ENCODE measurements at regions not wholly inside any gene's neighbourhood (a gene's known extent, or its start where the extent isn't known, plus 50 kb on each side); places are given as distances from the start of the nearest gene placed in this dataset.
"Not testable (repeated sequence)": the region's sequence is repeated elsewhere in the genome, so short reads cannot be mapped to it uniquely, and the experiment has no call there.

DNA sequence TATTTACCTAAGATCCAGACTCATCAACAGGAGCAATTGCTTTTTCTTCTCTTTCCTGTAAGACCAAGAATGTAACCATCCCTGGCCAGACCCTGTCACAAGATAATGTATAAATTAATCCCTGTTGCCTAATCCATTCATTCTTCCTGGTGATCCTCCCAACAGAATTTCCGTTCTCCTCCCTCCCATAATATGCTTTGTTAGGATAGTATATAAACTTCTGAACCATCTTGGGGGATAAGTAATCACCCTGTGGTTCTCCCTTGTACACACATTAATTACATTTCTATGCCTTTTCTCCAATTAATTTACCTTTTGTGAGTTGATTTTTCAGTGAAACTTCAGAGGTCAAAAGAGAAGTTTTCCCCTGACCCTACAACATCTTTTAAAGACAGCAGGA, 76.2 kb upstream of the RASSF8 start:
- no peak for DNase-seq (ENCODE audit: low spot score)
- H3K27me3 Mint-ChIP-seq, result peaks cover 11 to 15% of the 10 kb centered on the region in 2 donors
- H3K4me3 Mint-ChIP-seq, result no peak overlapping the region
- H3K27ac Mint-ChIP-seq, result no peak overlapping the region
- no peaks in the 10 kb centered on the region for H3K4me1 Mint-ChIP-seq (ENCODE audit: low read depth in 2 of 2)
- no peak for ATAC-seq
- H3K9me3 Mint-ChIP-seq, result peaks cover 5% of the 10 kb centered on the region
- H3K36me3 Mint-ChIP-seq, result no peaks in the 10 kb centered on the region

DNA sequence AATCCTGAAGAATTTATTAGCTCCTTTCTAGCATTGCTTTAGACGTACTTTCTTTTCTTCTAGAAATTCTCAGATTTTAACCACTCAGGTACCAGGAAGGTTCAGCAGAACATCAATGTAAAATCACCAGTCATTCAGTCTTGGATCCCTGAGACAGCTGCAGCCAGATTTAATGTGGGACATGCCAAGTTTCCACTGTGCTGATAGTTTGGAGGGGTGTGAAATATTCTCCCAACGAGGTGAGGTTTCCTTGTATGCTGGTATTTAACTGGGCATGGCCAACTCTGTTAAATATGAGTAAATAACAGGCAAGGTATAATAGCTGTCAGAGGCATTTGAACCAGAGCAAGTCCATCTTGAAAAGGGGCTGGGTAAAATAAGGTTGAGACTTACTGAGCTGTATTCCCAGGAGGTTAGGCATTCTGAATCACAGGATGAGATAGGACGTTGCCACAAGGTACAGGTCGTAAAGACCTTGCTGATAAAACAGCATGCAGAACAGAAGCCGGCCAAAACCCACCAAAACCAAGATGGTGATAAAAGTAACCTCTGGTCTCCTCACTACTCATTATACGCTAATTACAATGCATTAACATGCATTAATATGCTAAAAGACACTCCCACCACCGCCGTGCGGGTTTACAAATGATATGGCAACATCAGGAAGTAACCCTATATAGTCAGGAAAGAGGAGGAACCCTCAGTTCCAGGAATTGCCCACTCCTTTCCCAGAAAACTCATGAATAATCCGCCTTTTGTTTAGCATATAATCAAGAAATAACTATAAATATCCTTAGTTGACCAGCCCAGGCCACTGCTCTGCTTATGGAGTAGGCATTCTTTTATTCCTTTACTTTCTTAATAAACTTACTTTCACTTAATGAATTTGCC, 75.2 kb upstream of the RASSF8 start:
- Mint-ChIP-seq H3K4me1 (ENCODE audit: low read depth in 2 of 2) (no peaks in the 10 kb centered on the region), H3K36me3 (no peaks in the 10 kb centered on the region), H3K4me3 (no peak overlapping the region), H3K9me3 (peaks cover 5% of the 10 kb centered on the region), H3K27ac (no peak overlapping the region), H3K27me3 (peaks cover 11 to 12% of the 10 kb centered on the region in 2 donors)
- no peak for DNase-seq (ENCODE audit: low spot score)
- ATAC-seq, result no peak

DNA sequence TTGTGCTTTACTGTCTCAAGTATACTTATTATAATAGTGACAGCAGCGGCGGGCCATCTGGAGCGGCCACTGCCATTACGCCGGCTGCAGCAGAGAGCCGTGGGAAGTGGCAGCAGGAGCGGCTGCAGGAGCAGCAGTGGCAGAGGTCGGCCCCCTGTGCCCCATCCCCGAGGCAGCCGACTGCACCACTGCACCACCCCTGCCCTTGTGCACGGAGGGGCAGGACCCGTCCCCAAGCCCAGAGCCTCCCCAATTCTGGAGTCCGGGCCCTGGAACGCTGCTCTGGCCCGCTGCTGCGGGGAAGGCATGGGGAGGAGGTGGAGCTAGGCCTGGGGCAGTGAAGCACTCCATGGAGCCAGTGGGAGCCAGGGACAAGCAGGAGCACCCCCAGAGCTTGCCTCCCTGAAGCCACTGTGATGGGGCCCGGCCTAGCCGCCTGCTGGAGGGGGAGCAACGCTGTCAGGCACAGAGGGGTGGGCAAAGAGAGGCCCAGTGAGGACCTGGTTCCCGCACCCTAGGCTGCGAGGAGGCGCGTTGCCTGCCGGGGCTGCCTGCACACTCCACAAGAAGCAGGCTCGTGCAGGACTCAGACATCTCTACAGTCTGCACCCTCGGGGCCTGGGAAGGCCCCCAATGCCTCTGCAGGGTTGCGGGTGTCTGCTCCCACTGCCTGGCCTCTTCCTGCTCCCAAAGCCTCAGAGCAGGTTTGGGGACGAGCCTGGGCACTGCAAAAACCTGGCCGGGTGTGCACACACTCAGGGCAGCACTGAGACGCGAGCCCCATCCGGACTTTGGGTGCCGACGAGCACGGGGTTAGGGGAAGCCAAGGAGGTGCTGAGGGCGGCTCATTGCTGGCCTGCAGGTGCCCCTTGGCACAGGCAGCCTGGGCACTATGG, 74.2 kb upstream of the RASSF8 start:
- ATAC-seq (peak; percentile 27 to 48), DNase-seq (ENCODE audit: low spot score) (no peak)
- H3K27me3 Mint-ChIP-seq, result peaks cover 6 to 8% of the 10 kb centered on the region in 2 donors
- no peak overlapping the region for H3K27ac Mint-ChIP-seq
- peaks cover 5% of the 10 kb centered on the region for H3K9me3 Mint-ChIP-seq
- no peaks in the 10 kb centered on the region for H3K36me3 Mint-ChIP-seq
- H3K4me3 Mint-ChIP-seq, result no peak overlapping the region
- no peaks in the 10 kb centered on the region for H3K4me1 Mint-ChIP-seq (ENCODE audit: low read depth in 2 of 2)

DNA sequence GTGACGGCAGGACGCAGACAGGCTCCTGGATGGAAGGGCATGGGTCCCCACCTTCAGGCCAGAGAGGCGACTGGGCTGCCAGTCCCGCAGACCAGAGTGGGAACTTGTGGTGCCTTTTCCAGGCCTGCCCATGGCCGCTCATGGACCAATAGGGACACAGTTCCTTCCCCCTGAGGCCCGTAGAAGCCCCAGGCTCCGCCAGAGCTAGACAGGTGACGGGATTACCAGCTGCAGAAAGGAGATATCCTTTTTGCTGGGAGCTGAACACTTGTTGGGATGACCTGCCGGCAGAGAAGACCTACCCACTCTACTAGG, 73.6 kb upstream of the RASSF8 start:
- no peak for ATAC-seq
- Mint-ChIP-seq H3K4me3 (no peak overlapping the region), H3K27ac (no peak overlapping the region)

DNA sequence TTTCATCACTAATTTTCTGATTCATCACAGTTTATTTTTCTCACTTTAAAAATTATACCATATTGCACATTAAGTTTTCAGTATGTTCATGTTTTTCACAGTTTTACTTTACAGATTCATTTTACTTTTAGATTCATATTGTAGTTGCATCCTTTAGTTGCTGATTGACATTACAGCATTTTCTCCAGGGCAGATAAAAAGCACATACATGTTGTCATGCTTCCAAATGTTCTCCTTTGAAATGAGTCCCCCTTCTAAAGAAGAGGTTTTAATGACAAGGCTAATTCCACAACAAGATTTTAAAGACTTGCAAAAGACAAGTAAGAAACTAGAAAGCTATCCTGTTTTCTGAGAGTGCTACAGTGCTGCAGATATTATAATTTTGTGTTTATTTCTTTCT, 72.1 kb upstream of the RASSF8 start:
- no peaks in the 10 kb centered on the region for H3K4me1 Mint-ChIP-seq (ENCODE audit: low read depth in 2 of 2)
- no peak overlapping the region for H3K27ac Mint-ChIP-seq

More for the DNA sequence above, 73.6 kb upstream of the RASSF8 start:
- H3K9me3 Mint-ChIP-seq, result peaks cover 2% of the 10 kb centered on the region
- DNase-seq (ENCODE audit: low spot score), result no peak
- no peaks in the 10 kb centered on the region for H3K36me3 Mint-ChIP-seq
- no peaks in the 10 kb centered on the region for H3K4me1 Mint-ChIP-seq (ENCODE audit: low read depth in 2 of 2)
- H3K27me3 Mint-ChIP-seq, result peaks cover 3 to 7% of the 10 kb centered on the region in 2 donors

DNA sequence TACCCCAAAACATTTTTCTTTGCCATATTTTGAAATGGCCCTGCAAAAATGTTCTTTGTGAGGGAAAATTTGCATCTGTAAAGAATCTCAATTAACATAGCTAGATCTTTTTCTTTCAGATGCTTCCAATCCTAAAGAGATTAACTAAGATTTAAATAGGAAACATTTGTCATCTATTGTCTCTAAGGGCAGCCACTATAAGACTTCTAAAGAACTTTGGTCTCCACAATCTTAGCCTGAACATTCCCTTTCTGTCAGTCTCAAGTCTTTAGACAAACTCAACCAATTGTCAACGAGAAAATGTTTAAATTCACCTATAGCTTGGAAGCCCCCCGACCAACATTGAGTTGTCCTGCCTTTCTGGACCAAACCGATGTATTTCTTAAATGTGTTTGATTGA, 71.1 kb upstream of the RASSF8 start:
- H3K27me3 Mint-ChIP-seq, result peaks cover 0 to 7% of the 10 kb centered on the region in 2 donors
- H3K36me3 Mint-ChIP-seq, result no peaks in the 10 kb centered on the region
- H3K4me1 Mint-ChIP-seq (ENCODE audit: low read depth in 2 of 2), result no peaks in the 10 kb centered on the region
- no peak overlapping the region for H3K27ac Mint-ChIP-seq
- no peak overlapping the region for H3K4me3 Mint-ChIP-seq
- DNase-seq (ENCODE audit: low spot score) (no peak), ATAC-seq (no peak)
- peaks cover 3% of the 10 kb centered on the region for H3K9me3 Mint-ChIP-seq

More for the DNA sequence above, 72.1 kb upstream of the RASSF8 start:
- peaks cover 0 to 9% of the 10 kb centered on the region in 2 donors for H3K27me3 Mint-ChIP-seq
- ATAC-seq, result no peak
- peaks cover 3% of the 10 kb centered on the region for H3K9me3 Mint-ChIP-seq
- H3K36me3 Mint-ChIP-seq, result no peaks in the 10 kb centered on the region
- no peak for DNase-seq (ENCODE audit: low spot score)
- no peak overlapping the region for H3K4me3 Mint-ChIP-seq

DNA sequence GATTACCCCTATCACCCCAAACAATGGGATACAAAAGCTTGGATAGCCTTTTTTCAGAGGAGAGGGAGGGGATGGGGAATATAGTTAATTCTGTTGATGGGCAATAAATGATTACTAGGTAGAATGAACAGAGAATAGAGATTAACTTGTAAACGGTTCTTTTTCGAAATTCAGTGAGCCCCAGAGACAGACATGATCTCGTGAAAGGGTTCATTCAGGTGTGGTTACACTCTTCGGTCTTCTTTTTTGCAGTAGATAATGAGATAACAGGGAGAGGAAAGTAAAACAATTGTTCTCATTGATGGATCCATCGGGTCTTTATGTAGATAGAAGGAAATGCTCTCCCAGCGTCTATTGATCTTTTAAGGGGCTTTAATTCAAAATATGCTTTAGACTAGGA, 69.3 kb upstream of the RASSF8 start:
- Mint-ChIP-seq H3K27ac (no peak overlapping the region), H3K27me3 (peaks cover 0 to 8% of the 10 kb centered on the region in 2 donors), H3K4me1 (ENCODE audit: low read depth in 2 of 2) (no peaks in the 10 kb centered on the region), H3K9me3 (peaks cover 3% of the 10 kb centered on the region), H3K36me3 (no peaks in the 10 kb centered on the region), H3K4me3 (no peak overlapping the region)
- DNase-seq (ENCODE audit: low spot score) (no peak), ATAC-seq (no peak)

DNA sequence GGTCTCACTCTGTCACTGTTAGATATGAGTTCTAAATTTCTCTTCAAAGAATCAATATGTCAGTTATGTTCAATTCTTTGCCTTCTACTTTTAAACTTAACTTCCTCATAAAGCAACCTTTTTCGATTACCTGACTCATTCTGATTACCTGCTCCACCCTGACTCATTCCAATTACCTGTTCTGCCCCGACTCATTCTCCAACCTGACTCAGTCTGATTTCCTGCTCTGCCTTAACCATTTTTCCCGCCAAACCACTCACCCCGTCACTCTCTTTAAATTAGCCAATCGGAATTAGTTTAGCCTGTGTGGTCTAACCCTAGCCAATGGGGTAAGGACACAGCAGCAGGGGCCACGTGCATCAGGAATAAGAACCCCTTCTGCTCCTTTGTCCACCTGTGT, 67.4 kb upstream of the RASSF8 start:
- H3K9me3 Mint-ChIP-seq; DNase-seq (ENCODE audit: low spot score); H3K36me3 Mint-ChIP-seq; H3K27me3 Mint-ChIP-seq; H3K27ac Mint-ChIP-seq; H3K4me1 Mint-ChIP-seq (ENCODE audit: low read depth in 2 of 2); H3K4me3 Mint-ChIP-seq; ATAC-seq: not testable (repeated sequence)

DNA sequence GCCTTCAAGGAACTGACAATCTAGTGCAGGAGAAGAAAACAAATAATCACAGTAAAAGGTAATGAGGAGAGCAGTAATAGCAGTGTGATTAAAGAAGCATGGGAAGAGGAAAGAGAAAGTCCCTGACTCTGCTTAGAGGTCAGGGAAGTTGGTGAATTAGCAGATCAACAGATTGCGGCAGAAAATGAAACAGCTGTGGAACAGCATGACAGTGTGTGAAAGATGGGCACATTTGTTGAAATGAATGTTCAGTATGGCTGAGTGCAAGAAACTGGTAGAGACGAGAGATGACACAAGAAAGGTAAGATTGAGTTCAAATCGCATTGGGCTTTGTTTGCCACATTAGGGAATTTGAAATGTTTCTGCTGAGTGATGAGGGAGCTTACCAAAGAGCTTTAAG, 63.7 kb upstream of the RASSF8 start:
- Mint-ChIP-seq H3K4me1 (ENCODE audit: low read depth in 2 of 2) (no peaks in the 10 kb centered on the region), H3K27ac (no peak overlapping the region), H3K27me3 (peaks cover 0 to 7% of the 10 kb centered on the region in 2 donors), H3K9me3 (peaks cover 3% of the 10 kb centered on the region), H3K4me3 (no peak overlapping the region), H3K36me3 (no peaks in the 10 kb centered on the region)
- ATAC-seq, result no peak
- no peak for DNase-seq (ENCODE audit: low spot score)

DNA sequence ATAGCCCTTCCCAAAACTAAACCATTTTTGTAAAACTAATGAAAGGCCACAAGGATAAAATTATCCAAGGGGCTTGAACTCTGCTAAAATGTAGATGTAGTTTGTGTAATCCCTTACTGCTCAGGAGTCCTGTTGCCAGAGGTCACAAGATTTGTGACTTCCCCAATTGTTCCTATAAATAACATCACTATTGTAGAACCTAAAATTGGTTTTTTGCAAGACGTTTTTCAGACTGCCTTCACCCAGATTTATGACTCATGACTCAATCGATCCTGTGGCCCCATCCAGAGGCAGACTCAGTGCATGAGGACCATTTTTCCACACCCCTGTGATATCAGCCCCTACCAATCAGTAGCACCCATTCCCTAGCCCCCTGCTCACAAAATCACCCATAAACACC, 61.5 kb upstream of the RASSF8 start:
- no peaks in the 10 kb centered on the region for H3K4me1 Mint-ChIP-seq (ENCODE audit: low read depth in 2 of 2)
- H3K27ac Mint-ChIP-seq, result no peak overlapping the region
- H3K4me3 Mint-ChIP-seq, result no peak overlapping the region
- H3K9me3 Mint-ChIP-seq, result no peaks in the 10 kb centered on the region
- DNase-seq (ENCODE audit: low spot score) (no peak), ATAC-seq (no peak)
- peaks cover 0 to 4% of the 10 kb centered on the region in 2 donors for H3K27me3 Mint-ChIP-seq
- no peaks in the 10 kb centered on the region for H3K36me3 Mint-ChIP-seq

DNA sequence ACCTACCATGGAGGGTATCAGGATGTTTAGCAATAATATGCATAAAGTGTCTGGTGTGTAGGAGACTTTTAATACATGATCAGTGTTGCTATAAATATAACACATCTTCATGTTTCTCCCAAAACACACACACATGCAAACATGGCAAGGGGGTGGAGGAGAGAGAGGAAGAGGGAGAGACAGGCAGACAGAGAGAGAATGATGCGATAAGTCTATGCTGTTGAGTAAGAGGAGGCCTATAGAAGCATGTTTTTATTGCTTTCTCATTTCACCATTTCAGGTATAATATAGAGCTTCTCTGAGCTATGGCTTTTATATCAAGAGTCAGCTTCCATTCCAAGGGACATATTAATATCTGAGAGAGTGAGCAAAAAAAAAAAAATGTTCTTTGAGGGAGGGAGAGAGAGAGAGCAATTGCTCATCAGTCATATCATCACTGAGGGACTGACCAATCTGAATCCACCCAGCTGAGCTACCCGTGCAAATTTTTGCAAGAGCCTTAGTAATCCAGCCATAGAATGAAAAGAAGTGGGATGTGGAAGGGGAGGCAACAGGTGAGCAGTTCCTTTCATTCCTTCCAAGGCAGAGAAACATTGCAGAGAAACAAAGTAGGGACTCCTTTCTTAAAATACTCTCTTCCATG, 54.8 kb upstream of the RASSF8 start:
- Mint-ChIP-seq H3K4me3 (no peak overlapping the region), H3K36me3 (no peaks in the 10 kb centered on the region), H3K27me3 (peaks cover 8 to 9% of the 10 kb centered on the region in 2 donors), H3K4me1 (ENCODE audit: low read depth in 2 of 2) (no peaks in the 10 kb centered on the region), H3K9me3 (no peaks in the 10 kb centered on the region), H3K27ac (no peak overlapping the region)
- DNase-seq (ENCODE audit: low spot score), result no peak
- no peak for ATAC-seq

DNA sequence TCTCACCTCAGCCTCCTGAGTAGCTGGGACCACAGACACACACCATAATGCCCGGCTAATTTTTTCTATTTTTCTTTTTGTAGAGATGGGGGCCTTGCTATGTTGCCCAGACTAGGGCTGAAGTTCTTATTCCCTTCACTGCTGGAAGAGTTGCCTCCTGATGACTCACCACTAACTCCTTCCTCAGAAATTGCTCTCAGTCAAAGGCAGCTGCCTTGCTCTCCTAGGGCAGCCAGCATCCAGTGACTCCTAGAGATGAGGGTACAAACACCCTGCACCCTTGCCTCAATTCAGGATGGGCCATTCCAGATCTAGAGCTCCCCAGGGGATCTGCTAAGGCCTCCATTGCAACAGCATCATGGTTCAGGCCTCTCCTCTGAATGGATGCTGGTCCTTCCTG, 54.0 kb upstream of the RASSF8 start:
- Mint-ChIP-seq H3K4me1 (ENCODE audit: low read depth in 2 of 2) (no peaks in the 10 kb centered on the region), H3K27me3 (peaks cover 8 to 9% of the 10 kb centered on the region in 2 donors), H3K4me3 (no peak overlapping the region), H3K9me3 (no peaks in the 10 kb centered on the region), H3K36me3 (no peaks in the 10 kb centered on the region), H3K27ac (no peak overlapping the region)
- DNase-seq (ENCODE audit: low spot score) (no peak), ATAC-seq (no peak)

DNA sequence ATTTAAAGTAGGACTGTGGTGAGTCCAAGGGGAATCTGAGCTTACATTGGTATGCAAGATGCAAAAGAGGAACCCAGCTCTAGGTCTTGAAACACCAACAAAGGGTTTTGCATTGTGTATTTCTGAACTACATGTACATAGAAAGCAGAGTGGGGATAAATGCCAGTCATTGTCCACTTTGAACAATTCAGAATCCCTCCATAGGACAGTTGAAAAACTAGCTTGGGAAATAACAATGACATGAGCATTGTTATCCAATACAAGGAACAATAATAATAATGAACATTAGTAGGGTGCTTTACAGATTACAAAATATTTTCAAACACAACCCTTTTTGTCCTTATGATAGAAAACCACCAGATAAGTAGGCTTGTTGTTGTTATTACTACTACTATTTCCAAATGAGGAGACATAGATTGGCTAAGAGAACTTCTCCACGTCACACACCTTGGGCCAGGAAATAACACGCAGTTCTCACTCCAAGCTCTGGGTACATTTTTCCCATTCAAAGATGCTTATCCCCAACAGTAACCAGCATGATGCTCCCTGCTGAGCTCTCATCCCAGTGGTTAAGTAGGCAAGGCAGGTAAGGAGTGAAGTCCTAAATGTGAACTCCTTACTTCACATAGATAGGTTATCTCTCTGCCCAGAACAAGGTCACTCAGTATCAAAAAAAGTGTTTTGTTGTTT, 51.7 kb upstream of the RASSF8 start:
- no peaks in the 10 kb centered on the region for H3K4me1 Mint-ChIP-seq (ENCODE audit: low read depth in 2 of 2)
- no peak for ATAC-seq
- H3K9me3 Mint-ChIP-seq, result no peaks in the 10 kb centered on the region
- peaks cover 9 to 14% of the 10 kb centered on the region in 2 donors for H3K27me3 Mint-ChIP-seq
- no peak overlapping the region for H3K27ac Mint-ChIP-seq
- no peaks in the 10 kb centered on the region for H3K36me3 Mint-ChIP-seq
- no peak overlapping the region for H3K4me3 Mint-ChIP-seq
- DNase-seq (ENCODE audit: low spot score), result no peak
